GM12874 (cell line): ENCODE measurements at regions not wholly inside any gene's neighbourhood (a gene's known extent, or its start where the extent isn't known, plus 50 kb on each side); places are given as distances from the start of the nearest gene placed in this dataset.

Experiments used
- TF ChIP-seq, protein P1 (sequence below): IDR thresholded peaks from 2 replicates; pipeline ENCODE4 v1.5.1; 2011; ENCODE audit warnings: low read depth, mild to moderate bottlenecking, control low read depth, low read length, moderate library complexity; ENCODE audit not compliant: insufficient read depth

DNA sequence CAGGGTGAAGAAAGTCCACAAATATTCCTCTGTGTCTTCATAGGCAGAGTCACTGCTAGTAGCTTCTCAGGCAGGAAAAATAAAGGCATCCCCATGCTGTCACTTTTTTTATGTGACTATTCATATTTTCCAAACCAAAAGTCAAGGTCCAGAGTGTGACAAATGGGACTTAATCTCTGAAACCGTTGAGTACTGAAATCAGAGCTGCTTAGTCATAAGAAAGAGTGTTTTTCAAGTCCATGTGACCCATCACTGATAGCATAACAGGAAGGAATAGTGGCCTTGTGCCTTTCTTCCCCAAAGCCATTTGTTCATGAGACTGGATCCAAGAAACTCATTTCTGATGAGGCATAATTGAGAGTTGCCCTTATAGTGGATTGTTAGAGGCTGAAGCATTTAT is 210.3 kb upstream of the TSHZ2 start:
- TF ChIP-seq, protein P1, sequence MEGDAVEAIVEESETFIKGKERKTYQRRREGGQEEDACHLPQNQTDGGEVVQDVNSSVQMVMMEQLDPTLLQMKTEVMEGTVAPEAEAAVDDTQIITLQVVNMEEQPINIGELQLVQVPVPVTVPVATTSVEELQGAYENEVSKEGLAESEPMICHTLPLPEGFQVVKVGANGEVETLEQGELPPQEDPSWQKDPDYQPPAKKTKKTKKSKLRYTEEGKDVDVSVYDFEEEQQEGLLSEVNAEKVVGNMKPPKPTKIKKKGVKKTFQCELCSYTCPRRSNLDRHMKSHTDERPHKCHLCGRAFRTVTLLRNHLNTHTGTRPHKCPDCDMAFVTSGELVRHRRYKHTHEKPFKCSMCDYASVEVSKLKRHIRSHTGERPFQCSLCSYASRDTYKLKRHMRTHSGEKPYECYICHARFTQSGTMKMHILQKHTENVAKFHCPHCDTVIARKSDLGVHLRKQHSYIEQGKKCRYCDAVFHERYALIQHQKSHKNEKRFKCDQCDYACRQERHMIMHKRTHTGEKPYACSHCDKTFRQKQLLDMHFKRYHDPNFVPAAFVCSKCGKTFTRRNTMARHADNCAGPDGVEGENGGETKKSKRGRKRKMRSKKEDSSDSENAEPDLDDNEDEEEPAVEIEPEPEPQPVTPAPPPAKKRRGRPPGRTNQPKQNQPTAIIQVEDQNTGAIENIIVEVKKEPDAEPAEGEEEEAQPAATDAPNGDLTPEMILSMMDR, result no peak

DNA sequence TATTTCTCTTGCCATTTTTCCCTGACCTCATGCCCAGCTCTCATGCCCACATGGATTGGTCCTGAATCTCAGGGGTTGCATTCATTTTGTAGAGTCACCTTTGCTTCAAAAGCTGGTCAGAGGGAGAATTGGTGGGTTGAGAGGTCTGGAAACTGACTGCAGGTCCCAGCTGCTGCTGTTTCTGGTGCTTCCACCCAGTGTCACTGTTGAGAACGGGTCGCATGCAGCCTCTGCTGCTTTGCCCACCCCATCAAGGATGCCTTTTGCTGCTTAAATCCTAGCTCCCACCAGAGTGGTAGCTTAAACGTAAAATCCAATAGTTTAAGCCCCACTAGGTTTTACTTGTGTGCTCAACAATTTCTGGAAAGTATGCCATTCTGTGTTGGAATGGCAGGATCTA is 211.4 kb upstream of the TSHZ2 start:
- TF ChIP-seq, protein P1, result no peak

DNA sequence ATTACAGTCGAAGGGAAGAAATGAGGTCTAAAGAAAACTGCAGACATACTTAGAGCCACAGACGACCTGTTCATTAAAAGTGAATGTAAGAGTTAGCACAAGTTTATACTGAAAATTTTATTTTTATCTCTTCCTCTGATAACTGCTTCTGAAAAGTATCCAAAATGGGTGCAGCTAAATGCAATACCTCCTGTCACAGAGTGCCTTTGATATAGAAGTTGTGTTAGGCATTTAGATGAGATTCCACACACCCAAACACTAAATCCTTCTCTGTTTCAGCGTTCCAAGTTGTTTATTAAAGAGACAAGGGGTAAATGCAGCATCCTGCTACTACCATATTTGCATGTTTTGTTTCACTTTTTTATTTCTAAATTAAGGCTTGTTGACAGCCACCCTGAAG is 214.7 kb upstream of the TSHZ2 start:
- TF ChIP-seq, protein P1, result no peak

DNA sequence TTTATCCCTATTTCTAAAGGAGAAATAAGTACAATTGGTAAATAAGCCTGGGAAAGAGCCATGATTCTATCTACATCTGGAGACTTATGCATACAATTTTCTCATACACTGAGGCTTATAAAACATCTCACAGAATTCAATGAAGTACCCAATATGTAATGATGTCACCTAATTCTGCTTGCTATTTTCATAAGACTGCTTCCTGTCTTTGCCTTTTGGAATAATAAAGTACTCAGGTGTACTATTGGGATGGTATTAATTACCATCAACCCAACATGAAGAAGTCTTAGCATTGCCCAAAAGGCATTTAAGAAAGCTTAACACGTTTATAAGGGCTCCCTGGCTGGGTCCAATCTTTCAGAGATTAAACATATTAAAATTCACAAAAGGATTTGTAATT is 216.4 kb upstream of the TSHZ2 start:
- TF ChIP-seq, protein P1, result no peak

DNA sequence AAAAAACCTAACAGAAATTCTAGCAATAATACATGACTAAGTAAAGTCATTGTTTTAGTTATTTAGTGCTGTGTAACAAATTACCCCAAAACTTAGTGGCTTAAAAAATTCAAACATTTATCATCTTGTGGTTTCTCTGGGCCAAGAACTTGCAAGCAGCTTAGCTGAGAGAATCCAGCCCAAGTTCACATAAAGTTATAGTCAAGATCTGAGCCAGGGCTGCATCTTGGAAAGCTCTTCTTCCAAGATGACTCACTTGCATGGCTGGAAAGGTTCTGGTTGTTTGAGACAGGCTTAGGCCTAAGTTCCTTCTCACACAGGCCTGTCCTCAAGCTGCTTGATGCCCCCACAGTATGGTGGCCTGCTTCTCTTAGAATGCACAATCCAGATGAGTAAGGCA is 217.8 kb upstream of the TSHZ2 start:
- TF ChIP-seq, protein P1, result no peak

DNA sequence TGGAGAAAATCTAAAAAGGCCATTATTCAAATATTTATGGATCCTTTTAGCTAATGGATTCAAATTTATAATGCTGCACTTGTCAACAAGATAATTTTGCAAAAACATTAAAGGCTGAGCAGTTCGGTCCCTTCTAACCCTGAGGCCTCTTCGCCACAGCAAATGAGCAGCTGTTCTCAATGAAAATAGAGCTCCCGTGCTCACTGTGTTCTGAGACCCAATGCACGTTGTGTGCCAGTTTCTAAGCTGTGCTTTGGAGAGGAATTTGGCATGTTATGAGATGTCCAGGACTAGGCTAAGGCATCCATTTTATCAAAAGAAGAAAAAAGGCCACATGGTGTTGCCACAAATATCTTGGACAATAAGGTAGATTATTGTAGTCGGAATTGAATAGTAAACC is 220.1 kb upstream of the TSHZ2 start:
- TF ChIP-seq, protein P1, result no peak

DNA sequence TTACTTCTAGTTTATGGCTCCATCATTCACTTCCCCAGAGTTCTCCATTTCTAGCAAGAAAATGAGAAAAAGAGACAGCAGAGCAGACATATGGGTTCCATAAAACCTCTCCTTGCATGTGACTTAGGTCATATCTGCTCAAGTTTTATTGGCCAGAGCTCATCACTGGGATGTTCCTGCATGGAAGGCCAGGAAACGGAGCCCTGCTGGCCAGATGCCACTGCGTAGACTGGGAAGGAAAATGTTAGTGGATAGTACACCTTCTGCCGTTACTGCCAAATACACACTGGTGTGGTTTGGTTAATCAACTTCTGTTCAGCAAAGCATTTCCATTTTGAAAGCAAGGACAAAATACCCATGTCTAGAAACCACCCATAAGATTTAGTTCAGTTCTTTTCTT is 220.6 kb upstream of the TSHZ2 start:
- TF ChIP-seq, protein P1, result no peak

DNA sequence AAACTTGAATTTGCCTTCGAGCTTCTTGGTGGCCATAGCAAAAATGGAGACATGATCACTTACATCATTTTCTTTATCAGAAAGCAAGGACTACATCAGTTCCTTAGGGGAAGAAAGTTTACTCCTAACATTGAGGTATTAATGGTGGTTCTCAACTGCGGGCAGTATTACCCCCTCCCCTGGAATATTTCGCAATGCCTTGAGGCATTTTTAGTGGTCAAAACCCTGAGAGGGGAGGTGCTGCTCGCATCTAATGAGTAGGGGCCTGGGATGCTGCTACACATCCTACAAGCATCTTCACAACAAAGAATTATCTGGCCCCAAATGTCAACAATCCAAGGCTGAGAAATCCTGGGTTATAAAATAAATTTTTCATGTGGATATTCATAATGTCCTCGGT is 222.2 kb upstream of the TSHZ2 start:
- TF ChIP-seq, protein P1, result no peak
